SK-MEL-5 (cell line): ENCODE measurements at regions not wholly inside any gene's neighbourhood (a gene's known extent, or its start where the extent isn't known, plus 50 kb on each side); places are given as distances from the start of the nearest gene placed in this dataset.
"Not testable (repeated sequence)": the region's sequence is repeated elsewhere in the genome, so short reads cannot be mapped to it uniquely, and the experiment has no call there.

Source experiments
- DNase-seq: peaks from one replicate; pipeline ENCODE4 v3.0.0-alpha.2; 2016; ENCODE audit warnings: low read depth, low spot score
- in situ Hi-C: cut with HindIII; loops from 2 replicates; pipeline ENCODE4 v1.10.0; 2016; ENCODE audit warnings: low sequenced_read_pairs, high pct_unique_total_duplicates, low pct_unique_long_range_greater_than_20kb

- in situ Hi-C loops: no loop called here
- peak; percentile 7 for DNase-seq
Observed at GRCh38 chr15:24067733-24068501, 380.8 kb upstream of the NDN start.

- no peak for DNase-seq
Observed at GRCh38 chr15:24075420-24076089, 388.4 kb upstream of the NDN start.

GRCh38 chr15:24076090-24076784 lies 389.1 kb upstream of the NDN start:
- no peak for DNase-seq
- in situ Hi-C loops: no loop called here

More at GRCh38 chr15:24075420-24076089, 388.4 kb upstream of the NDN start:
- in situ Hi-C loops: no loop called here

GRCh38 chr15:24078310-24079029 lies 391.4 kb upstream of the NDN start:
- no peak for DNase-seq
- in situ Hi-C loops: no loop called here

GRCh38 chr15:24088941-24089340 lies 401.8 kb upstream of the NDN start:
- DNase-seq, in situ Hi-C loops: not testable (repeated sequence)

- DNase-seq, in situ Hi-C loops: not testable (repeated sequence)
Observed at GRCh38 chr15:24101503-24101902, 414.4 kb upstream of the NDN start.

GRCh38 chr15:24107524-24107923 lies 420.4 kb upstream of the NDN start:
- DNase-seq, in situ Hi-C loops: not testable (repeated sequence)

GRCh38 chr15:24107948-24108347 lies 420.8 kb upstream of the NDN start:
- in situ Hi-C loops, DNase-seq: not testable (repeated sequence)

- DNase-seq, in situ Hi-C loops: not testable (repeated sequence)
Observed at GRCh38 chr15:24108349-24108748, 421.2 kb upstream of the NDN start.

GRCh38 chr15:24139622-24140021 lies 452.5 kb upstream of the NDN start:
- in situ Hi-C loops, DNase-seq: not testable (repeated sequence)

- in situ Hi-C loops, DNase-seq: not testable (repeated sequence)
Observed at GRCh38 chr15:24145070-24145469, 458.0 kb upstream of the NDN start.

GRCh38 chr15:24146251-24146650 lies 459.1 kb upstream of the NDN start:
- in situ Hi-C loops: no loop called here
- DNase-seq: no peak

- no peak for DNase-seq
- in situ Hi-C loops: no loop called here
Observed at GRCh38 chr15:24150542-24150941, 463.4 kb upstream of the NDN start.

- in situ Hi-C loops, DNase-seq: not testable (repeated sequence)
Observed at GRCh38 chr15:24158306-24158705, 471.2 kb upstream of the NDN start.

- in situ Hi-C loops, DNase-seq: not testable (repeated sequence)
Observed at GRCh38 chr15:24165512-24165911, 478.4 kb upstream of the NDN start.

GRCh38 chr15:24202297-24202696 lies 473.3 kb upstream of the NPAP1 start:
- in situ Hi-C loops, DNase-seq: not testable (repeated sequence)

- in situ Hi-C loops, DNase-seq: not testable (repeated sequence)
Observed at GRCh38 chr15:24211742-24212476, 463.7 kb upstream of the NPAP1 start.
